ENCODE measurements at regions not wholly inside any gene's neighbourhood (a gene's known extent, or its start where the extent isn't known, plus 50 kb on each side); places are given as distances from the start of the nearest gene placed in this dataset.
A peak's percentile ranks its signal among the peaks of the same experiment; 100 is the strongest.

GRCh38 chr2:195494451-195494850 is 162.6 kb upstream of the SLC39A10 start:
- TF ChIP-seq FOXJ3 (CRISPR knock-in tag; IDR thresholded peaks at IDR 0.05; ENCODE audit: borderline replicate concordance), result no peak
- TF ChIP-seq ZNF263 (CRISPR knock-in tag; IDR thresholded peaks at IDR 0.05; ENCODE audit: low read depth), result no peak
- no peak for TF ChIP-seq NR2C2 (CRISPR knock-in tag; IDR thresholded peaks at IDR 0.05)
- TF ChIP-seq, protein P1, sequence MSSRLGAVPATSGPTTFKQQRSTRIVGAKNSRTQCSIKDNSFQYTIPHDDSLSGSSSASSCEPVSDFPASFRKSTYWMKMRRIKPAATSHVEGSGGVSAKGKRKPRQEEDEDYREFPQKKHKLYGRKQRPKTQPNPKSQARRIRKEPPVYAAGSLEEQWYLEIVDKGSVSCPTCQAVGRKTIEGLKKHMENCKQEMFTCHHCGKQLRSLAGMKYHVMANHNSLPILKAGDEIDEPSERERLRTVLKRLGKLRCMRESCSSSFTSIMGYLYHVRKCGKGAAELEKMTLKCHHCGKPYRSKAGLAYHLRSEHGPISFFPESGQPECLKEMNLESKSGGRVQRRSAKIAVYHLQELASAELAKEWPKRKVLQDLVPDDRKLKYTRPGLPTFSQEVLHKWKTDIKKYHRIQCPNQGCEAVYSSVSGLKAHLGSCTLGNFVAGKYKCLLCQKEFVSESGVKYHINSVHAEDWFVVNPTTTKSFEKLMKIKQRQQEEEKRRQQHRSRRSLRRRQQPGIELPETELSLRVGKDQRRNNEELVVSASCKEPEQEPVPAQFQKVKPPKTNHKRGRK (CRISPR knock-in tag; IDR thresholded peaks at IDR 0.05; ENCODE audit: borderline replicate concordance), result no peak
- TF ChIP-seq, protein P2, sequence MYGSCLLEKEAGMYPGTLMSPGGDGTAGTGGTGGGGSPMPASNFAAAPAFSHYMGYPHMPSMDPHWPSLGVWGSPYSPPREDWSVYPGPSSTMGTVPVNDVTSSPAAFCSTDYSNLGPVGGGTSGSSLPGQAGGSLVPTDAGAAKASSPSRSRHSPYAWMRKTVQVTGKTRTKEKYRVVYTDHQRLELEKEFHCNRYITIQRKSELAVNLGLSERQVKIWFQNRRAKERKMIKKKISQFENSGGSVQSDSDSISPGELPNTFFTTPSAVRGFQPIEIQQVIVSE (CRISPR knock-in tag; IDR thresholded peaks at IDR 0.05; ENCODE audit: borderline replicate concordance), result no peak
- TF ChIP-seq, protein P3, sequence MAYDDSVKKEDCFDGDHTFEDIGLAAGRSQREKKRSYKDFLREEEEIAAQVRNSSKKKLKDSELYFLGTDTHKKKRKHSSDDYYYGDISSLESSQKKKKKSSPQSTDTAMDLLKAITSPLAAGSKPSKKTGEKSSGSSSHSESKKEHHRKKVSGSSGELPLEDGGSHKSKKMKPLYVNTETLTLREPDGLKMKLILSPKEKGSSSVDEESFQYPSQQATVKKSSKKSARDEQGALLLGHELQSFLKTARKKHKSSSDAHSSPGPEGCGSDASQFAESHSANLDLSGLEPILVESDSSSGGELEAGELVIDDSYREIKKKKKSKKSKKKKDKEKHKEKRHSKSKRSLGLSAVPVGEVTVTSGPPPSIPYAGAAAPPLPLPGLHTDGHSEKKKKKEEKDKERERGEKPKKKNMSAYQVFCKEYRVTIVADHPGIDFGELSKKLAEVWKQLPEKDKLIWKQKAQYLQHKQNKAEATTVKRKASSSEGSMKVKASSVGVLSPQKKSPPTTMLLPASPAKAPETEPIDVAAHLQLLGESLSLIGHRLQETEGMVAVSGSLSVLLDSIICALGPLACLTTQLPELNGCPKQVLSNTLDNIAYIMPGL (CRISPR knock-in tag; IDR thresholded peaks at IDR 0.05), result no peak
- no peak for TF ChIP-seq GTF2I (CRISPR knock-in tag; conservative IDR thresholded peaks at IDR 0.05)
- POLR2A ChIA-PET, result no interaction called here
- CTCF ChIA-PET, result interaction anchor here (1.5 kb wide), 1 partner anchor 165 kb away, joined by 5 read pairs; no protein-coding TSS in a partner anchor
- Mint-ChIP-seq H3K4me3 (no peak overlapping the region), H3K27ac (no peak overlapping the region), H3K9me3 (peaks cover 7% of the 10 kb centered on the region), H3K4me1 (peaks cover 9% of the 10 kb centered on the region), H3K36me3 (no peaks in the 10 kb centered on the region), H3K27me3 (ENCODE audit: low read depth) (no peaks in the 10 kb centered on the region)
- DNase-seq (ENCODE audit: low spot score) (no peak), ATAC-seq (no peak)

DNA sequence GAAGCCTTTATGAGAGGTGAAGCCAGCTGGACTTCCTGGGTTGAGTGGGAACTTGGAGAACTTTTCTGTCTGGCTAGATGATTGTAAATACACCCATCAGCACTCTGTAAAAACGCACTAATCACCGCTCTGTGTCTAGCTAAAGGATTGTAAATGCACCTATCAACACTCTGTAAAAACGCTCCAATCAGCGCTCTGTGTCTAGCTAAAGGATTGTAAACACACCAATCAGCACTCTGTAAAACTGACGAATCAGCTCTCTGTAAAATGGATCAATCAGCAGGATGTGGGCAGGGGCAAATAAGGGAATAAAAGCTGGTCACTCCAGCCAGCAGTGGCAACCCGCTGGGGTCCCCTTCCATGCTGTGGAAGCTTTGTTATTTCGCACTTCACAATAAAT is 163.6 kb upstream of the SLC39A10 start:
- no peak overlapping the region for H3K4me3 Mint-ChIP-seq
- peaks cover 7% of the 10 kb centered on the region for H3K9me3 Mint-ChIP-seq
- no peak for ATAC-seq
- no peaks in the 10 kb centered on the region for H3K27me3 Mint-ChIP-seq (ENCODE audit: low read depth)
- no peak for TF ChIP-seq IRF1 (CRISPR knock-in tag; IDR thresholded peaks at IDR 0.05)
- TF ChIP-seq GTF2I (CRISPR knock-in tag; conservative IDR thresholded peaks at IDR 0.05), result no peak
- TF ChIP-seq NR1H2 (CRISPR knock-in tag; IDR thresholded peaks at IDR 0.05), result no peak
- 0 out of 2 replicates have a peak, but pooled peaks have one; percentile 35 for TF ChIP-seq NFYB (CRISPR knock-in tag; conservative IDR thresholded peaks at IDR 0.05; ENCODE audit: low read depth)
- ChIA-PET POLR2A (no interaction called here), CTCF (interaction anchor here (1.5 kb wide), 1 partner anchor 166 kb away, joined by 5 read pairs; no protein-coding TSS in a partner anchor)
- H3K27ac Mint-ChIP-seq, result no peak overlapping the region
- H3K4me1 Mint-ChIP-seq, result peaks cover 9% of the 10 kb centered on the region
- no peaks in the 10 kb centered on the region for H3K36me3 Mint-ChIP-seq
- no peak for DNase-seq (ENCODE audit: low spot score)

- DNase-seq (ENCODE audit: low spot score) (no peak), ATAC-seq (no peak)
- peaks cover 7% of the 10 kb centered on the region for H3K9me3 Mint-ChIP-seq
- H3K4me1 Mint-ChIP-seq, result peaks cover 17% of the 10 kb centered on the region
- ChIA-PET POLR2A (no interaction called here), CTCF (interaction anchor here (1.7 kb wide), 1 partner anchor 182 kb away, joined by 4 read pairs; no protein-coding TSS in a partner anchor)
- no peak overlapping the region for H3K27ac Mint-ChIP-seq
- H3K27me3 Mint-ChIP-seq (ENCODE audit: low read depth), result no peaks in the 10 kb centered on the region
- H3K36me3 Mint-ChIP-seq, result no peaks in the 10 kb centered on the region
- no peak overlapping the region for H3K4me3 Mint-ChIP-seq
- TF ChIP-seq NR2C2 (CRISPR knock-in tag; IDR thresholded peaks at IDR 0.05) (no peak), ZMAT4 (CRISPR knock-in tag; IDR thresholded peaks at IDR 0.05) (no peak), SMAD4 (CRISPR knock-in tag; IDR thresholded peaks at IDR 0.05) (no peak), KAT7 (CRISPR knock-in tag; IDR thresholded peaks at IDR 0.05; ENCODE audit: borderline replicate concordance) (no peak), OVOL2 (CRISPR knock-in tag; IDR thresholded peaks at IDR 0.05; ENCODE audit: borderline replicate concordance) (no peak), SOX15 (CRISPR knock-in tag; IDR thresholded peaks at IDR 0.05) (no peak), RELA (CRISPR knock-in tag; IDR thresholded peaks at IDR 0.05; ENCODE audit: borderline replicate concordance) (no peak), NFATC4 (CRISPR knock-in tag; IDR thresholded peaks at IDR 0.05) (no peak), EMX1 (CRISPR knock-in tag; IDR thresholded peaks at IDR 0.05) (no peak), GTF2I (CRISPR knock-in tag; conservative IDR thresholded peaks at IDR 0.05) (no peak), ZNF138 (CRISPR knock-in tag; conservative IDR thresholded peaks at IDR 0.05) (no peak)
- TF ChIP-seq, protein P4, sequence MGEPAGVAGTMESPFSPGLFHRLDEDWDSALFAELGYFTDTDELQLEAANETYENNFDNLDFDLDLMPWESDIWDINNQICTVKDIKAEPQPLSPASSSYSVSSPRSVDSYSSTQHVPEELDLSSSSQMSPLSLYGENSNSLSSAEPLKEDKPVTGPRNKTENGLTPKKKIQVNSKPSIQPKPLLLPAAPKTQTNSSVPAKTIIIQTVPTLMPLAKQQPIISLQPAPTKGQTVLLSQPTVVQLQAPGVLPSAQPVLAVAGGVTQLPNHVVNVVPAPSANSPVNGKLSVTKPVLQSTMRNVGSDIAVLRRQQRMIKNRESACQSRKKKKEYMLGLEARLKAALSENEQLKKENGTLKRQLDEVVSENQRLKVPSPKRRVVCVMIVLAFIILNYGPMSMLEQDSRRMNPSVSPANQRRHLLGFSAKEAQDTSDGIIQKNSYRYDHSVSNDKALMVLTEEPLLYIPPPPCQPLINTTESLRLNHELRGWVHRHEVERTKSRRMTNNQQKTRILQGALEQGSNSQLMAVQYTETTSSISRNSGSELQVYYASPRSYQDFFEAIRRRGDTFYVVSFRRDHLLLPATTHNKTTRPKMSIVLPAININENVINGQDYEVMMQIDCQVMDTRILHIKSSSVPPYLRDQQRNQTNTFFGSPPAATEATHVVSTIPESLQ (CRISPR knock-in tag; IDR thresholded peaks at IDR 0.05), result no peak
- TF ChIP-seq, protein P5, sequence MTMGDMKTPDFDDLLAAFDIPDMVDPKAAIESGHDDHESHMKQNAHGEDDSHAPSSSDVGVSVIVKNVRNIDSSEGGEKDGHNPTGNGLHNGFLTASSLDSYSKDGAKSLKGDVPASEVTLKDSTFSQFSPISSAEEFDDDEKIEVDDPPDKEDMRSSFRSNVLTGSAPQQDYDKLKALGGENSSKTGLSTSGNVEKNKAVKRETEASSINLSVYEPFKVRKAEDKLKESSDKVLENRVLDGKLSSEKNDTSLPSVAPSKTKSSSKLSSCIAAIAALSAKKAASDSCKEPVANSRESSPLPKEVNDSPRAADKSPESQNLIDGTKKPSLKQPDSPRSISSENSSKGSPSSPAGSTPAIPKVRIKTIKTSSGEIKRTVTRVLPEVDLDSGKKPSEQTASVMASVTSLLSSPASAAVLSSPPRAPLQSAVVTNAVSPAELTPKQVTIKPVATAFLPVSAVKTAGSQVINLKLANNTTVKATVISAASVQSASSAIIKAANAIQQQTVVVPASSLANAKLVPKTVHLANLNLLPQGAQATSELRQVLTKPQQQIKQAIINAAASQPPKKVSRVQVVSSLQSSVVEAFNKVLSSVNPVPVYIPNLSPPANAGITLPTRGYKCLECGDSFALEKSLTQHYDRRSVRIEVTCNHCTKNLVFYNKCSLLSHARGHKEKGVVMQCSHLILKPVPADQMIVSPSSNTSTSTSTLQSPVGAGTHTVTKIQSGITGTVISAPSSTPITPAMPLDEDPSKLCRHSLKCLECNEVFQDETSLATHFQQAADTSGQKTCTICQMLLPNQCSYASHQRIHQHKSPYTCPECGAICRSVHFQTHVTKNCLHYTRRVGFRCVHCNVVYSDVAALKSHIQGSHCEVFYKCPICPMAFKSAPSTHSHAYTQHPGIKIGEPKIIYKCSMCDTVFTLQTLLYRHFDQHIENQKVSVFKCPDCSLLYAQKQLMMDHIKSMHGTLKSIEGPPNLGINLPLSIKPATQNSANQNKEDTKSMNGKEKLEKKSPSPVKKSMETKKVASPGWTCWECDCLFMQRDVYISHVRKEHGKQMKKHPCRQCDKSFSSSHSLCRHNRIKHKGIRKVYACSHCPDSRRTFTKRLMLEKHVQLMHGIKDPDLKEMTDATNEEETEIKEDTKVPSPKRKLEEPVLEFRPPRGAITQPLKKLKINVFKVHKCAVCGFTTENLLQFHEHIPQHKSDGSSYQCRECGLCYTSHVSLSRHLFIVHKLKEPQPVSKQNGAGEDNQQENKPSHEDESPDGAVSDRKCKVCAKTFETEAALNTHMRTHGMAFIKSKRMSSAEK (CRISPR knock-in tag; IDR thresholded peaks at IDR 0.05; ENCODE audit: borderline replicate concordance), result no peak
Observed at GRCh38 chr2:195490319-195490718, 166.7 kb upstream of the SLC39A10 start.

All from WTC11 (cell line).